SK-N-SH treated with all-trans-retinoic acid at 6 μM for 48 hours (cell line): ENCODE measurements at regions not wholly inside any gene's neighbourhood (a gene's known extent, or its start where the extent isn't known, plus 50 kb on each side); places are given as distances from the start of the nearest gene placed in this dataset.

Experiments used
- ATAC-seq: fragments of 200-7000 bp; cut with Tn5 transposase; 3 replicates; pipeline ENCODE4 v1.9.1; 2020; ENCODE audit warnings: mild to moderate bottlenecking, moderate library complexity
- ARNTL ChIP-seq: fragments of 450-650 bp; formaldehyde crosslinking; IDR thresholded peaks from 2 replicates; pipeline ENCODE4 v1.5.0; 2020; ENCODE audit warnings: low read depth, mild to moderate bottlenecking, moderate library complexity, borderline replicate concordance
- BACH2 ChIP-seq: fragments of 250-450 bp; sonication (Bioruptor Pico); IDR thresholded peaks from 2 replicates; pipeline ENCODE4 v1.9.0; 2021; ENCODE audit warnings: mild to moderate bottlenecking, borderline replicate concordance
- CREB5 ChIP-seq: fragments of 250-450 bp; sonication (Bioruptor Pico); IDR thresholded peaks from 2 replicates; pipeline ENCODE4 v1.5.1; 2020; ENCODE audit warnings: low read depth, mild to moderate bottlenecking, moderate library complexity
- CSDC2 ChIP-seq: fragments of 250-450 bp; sonication (Bioruptor Pico); IDR thresholded peaks from 2 replicates; pipeline ENCODE4 v1.5.0; 2020; ENCODE audit warnings: mild to moderate bottlenecking, moderate library complexity
- ESRRG ChIP-seq: fragments of 250-450 bp; sonication (Bioruptor Pico); IDR thresholded peaks from 2 replicates; pipeline ENCODE4 v1.6.1; 2021; ENCODE audit warnings: mild to moderate bottlenecking
- GLIS3 ChIP-seq: fragments of 250-450 bp; sonication (Bioruptor Pico); IDR thresholded peaks from 2 replicates; pipeline ENCODE4 v1.5.0; 2020; ENCODE audit warnings: mild to moderate bottlenecking, moderate library complexity
- ISL1 ChIP-seq: fragments of 250-450 bp; sonication (Bioruptor Pico); IDR thresholded peaks from 2 replicates; pipeline ENCODE4 v2.1.2; 2022; ENCODE audit warnings: mild to moderate bottlenecking, moderate library complexity
- OSR1 ChIP-seq: fragments of 250-450 bp; sonication (Bioruptor Pico); IDR thresholded peaks from 2 replicates; pipeline ENCODE4 v1.8.0; 2022; ENCODE audit warnings: moderate library complexity, mild to moderate bottlenecking, inconsistent platforms
- PPARA ChIP-seq: fragments of 250-450 bp; sonication (Bioruptor Pico); IDR thresholded peaks from 2 replicates; pipeline ENCODE4 v1.5.0; 2020; ENCODE audit warnings: mild to moderate bottlenecking, borderline replicate concordance
- RARB ChIP-seq: fragments of 250-450 bp; sonication (Bioruptor Pico); IDR thresholded peaks from 2 replicates; pipeline ENCODE4 v1.8.0; 2021; ENCODE audit warnings: mild to moderate bottlenecking, moderate library complexity
- SNAI2 ChIP-seq: fragments of 250-450 bp; sonication (Bioruptor Pico); IDR thresholded peaks from 2 replicates; pipeline ENCODE4 v1.5.0; 2020; ENCODE audit warnings: mild to moderate bottlenecking, moderate library complexity
- TOX ChIP-seq: fragments of 250-450 bp; sonication (Bioruptor Pico); IDR thresholded peaks from 2 replicates; pipeline ENCODE4 v1.8.0; 2021; ENCODE audit warnings: mild to moderate bottlenecking, moderate library complexity, borderline replicate concordance
- TSHZ2 ChIP-seq: fragments of 250-450 bp; sonication (Bioruptor Pico); IDR thresholded peaks from 2 replicates; pipeline ENCODE4 v1.5.0; 2020; ENCODE audit warnings: mild to moderate bottlenecking, moderate library complexity
- ZC3H10 ChIP-seq: fragments of 250-450 bp; sonication (Bioruptor Pico); IDR thresholded peaks from 2 replicates; pipeline ENCODE4 v1.5.1; 2021; ENCODE audit warnings: mild to moderate bottlenecking, moderate library complexity
- ZFP3 ChIP-seq: fragments of 250-450 bp; sonication (Bioruptor Pico); IDR thresholded peaks from 2 replicates; pipeline ENCODE4 v1.5.0; 2020; ENCODE audit warnings: mild to moderate bottlenecking, moderate library complexity
- ZFP30 ChIP-seq: fragments of 450-650 bp; formaldehyde crosslinking; IDR thresholded peaks from 2 replicates; pipeline ENCODE4 v1.5.0; 2022; ENCODE audit warnings: mild to moderate bottlenecking, moderate library complexity
- ZNF565 ChIP-seq: fragments of 450-650 bp; formaldehyde crosslinking; conservative IDR thresholded peaks from 2 replicates; pipeline ENCODE4 v1.5.0; 2020; ENCODE audit warnings: low read depth, mild to moderate bottlenecking, moderate library complexity
- ZNF70 ChIP-seq: fragments of 450-650 bp; formaldehyde crosslinking; IDR thresholded peaks from 2 replicates; pipeline ENCODE4 v1.5.0; 2020; ENCODE audit warnings: mild to moderate bottlenecking, moderate library complexity
- ZNF8 ChIP-seq: fragments of 450-650 bp; formaldehyde crosslinking; IDR thresholded peaks from 2 replicates; pipeline ENCODE4 v1.5.0; 2020; ENCODE audit warnings: mild to moderate bottlenecking, moderate library complexity
- TF ChIP-seq, protein P1 (sequence below): fragments of 250-450 bp; sonication (Bioruptor Pico); IDR thresholded peaks from 2 replicates; pipeline ENCODE4 v1.8.0; 2021; ENCODE audit warnings: low read depth, mild to moderate bottlenecking, moderate library complexity, borderline replicate concordance
- TF ChIP-seq, protein P2 (sequence below): fragments of 250-450 bp; sonication (Bioruptor Pico); IDR thresholded peaks from 2 replicates; pipeline ENCODE4 v1.8.0; 2020; ENCODE audit warnings: mild to moderate bottlenecking, moderate library complexity, borderline replicate concordance
- TF ChIP-seq, protein P3 (sequence below): fragments of 250-450 bp; sonication (Bioruptor Pico); IDR thresholded peaks from 2 replicates; pipeline ENCODE4 v1.5.1; 2021; ENCODE audit warnings: mild to moderate bottlenecking, moderate library complexity

- no peak for ATAC-seq
- TF ChIP-seq CREB5 (CRISPR knock-in tag) (no peak), RARB (CRISPR knock-in tag) (no peak), SNAI2 (no peak)
- TF ChIP-seq, all 23 proteins: peak for 0
These were observed 332.3 kb upstream of the SATB1 start for GRCh38 chr3:18757476-18757875.

GRCh38 chr3:18752273-18752934, 327.3 kb upstream of the SATB1 start:
- TF ChIP-seq ZNF8 (CRISPR knock-in tag) (no peak), ZNF70 (CRISPR knock-in tag) (no peak), ESRRG (no peak), ARNTL (CRISPR knock-in tag) (no peak), TOX (CRISPR knock-in tag) (no peak), PPARA (no peak), OSR1 (CRISPR knock-in tag) (no peak), ZFP3 (CRISPR knock-in tag) (no peak), CSDC2 (no peak), ZFP30 (CRISPR knock-in tag) (no peak)
- TF ChIP-seq, protein P1, sequence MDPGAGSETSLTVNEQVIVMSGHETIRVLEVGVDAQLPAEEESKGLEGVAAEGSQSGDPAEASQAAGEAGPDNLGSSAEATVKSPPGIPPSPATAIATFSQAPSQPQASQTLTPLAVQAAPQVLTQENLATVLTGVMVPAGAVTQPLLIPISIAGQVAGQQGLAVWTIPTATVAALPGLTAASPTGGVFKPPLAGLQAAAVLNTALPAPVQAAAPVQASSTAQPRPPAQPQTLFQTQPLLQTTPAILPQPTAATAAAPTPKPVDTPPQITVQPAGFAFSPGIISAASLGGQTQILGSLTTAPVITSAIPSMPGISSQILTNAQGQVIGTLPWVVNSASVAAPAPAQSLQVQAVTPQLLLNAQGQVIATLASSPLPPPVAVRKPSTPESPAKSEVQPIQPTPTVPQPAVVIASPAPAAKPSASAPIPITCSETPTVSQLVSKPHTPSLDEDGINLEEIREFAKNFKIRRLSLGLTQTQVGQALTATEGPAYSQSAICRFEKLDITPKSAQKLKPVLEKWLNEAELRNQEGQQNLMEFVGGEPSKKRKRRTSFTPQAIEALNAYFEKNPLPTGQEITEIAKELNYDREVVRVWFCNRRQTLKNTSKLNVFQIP (CRISPR knock-in tag): no peak
- TF ChIP-seq, protein P2, sequence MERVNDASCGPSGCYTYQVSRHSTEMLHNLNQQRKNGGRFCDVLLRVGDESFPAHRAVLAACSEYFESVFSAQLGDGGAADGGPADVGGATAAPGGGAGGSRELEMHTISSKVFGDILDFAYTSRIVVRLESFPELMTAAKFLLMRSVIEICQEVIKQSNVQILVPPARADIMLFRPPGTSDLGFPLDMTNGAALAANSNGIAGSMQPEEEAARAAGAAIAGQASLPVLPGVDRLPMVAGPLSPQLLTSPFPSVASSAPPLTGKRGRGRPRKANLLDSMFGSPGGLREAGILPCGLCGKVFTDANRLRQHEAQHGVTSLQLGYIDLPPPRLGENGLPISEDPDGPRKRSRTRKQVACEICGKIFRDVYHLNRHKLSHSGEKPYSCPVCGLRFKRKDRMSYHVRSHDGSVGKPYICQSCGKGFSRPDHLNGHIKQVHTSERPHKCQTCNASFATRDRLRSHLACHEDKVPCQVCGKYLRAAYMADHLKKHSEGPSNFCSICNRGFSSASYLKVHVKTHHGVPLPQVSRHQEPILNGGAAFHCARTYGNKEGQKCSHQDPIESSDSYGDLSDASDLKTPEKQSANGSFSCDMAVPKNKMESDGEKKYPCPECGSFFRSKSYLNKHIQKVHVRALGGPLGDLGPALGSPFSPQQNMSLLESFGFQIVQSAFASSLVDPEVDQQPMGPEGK (CRISPR knock-in tag): no peak
- ATAC-seq: no peak

DNA sequence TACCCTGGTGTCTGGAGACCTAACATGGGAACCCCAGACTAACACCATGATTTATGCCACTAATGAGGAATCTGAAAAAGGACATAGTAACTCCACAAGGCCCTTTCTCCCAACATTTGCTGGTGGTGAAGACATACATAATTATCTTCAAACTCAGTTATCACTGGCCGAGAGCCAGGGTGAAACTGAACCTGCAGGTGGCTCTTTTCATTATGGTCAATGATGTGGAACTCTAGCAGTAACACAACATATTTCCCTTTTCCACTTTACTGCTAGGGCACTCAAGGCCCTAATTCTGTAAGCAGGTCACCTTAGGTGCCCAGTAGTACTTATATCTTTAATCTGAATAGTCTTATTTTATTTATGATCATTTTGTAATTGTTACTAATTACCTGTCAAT, 326.4 kb upstream of the SATB1 start:
- ATAC-seq: no peak
- TF ChIP-seq ZFP3 (CRISPR knock-in tag): no peak
- TF ChIP-seq CSDC2: no peak
- TF ChIP-seq BACH2 (CRISPR knock-in tag): no peak
- no peak for TF ChIP-seq ZNF565 (CRISPR knock-in tag)
- no peak for TF ChIP-seq OSR1 (CRISPR knock-in tag)
- TF ChIP-seq GLIS3 (CRISPR knock-in tag): no peak
- no peak for TF ChIP-seq SNAI2
- TF ChIP-seq ZNF70 (CRISPR knock-in tag): no peak
- no peak for TF ChIP-seq ZC3H10 (CRISPR knock-in tag)
- TF ChIP-seq, protein P1 (CRISPR knock-in tag): no peak
- no peak for TF ChIP-seq ISL1 (CRISPR knock-in tag)

GRCh38 chr3:18747383-18747782, 322.2 kb upstream of the SATB1 start:
- no peak for ATAC-seq
- no peak for TF ChIP-seq ZFP30 (CRISPR knock-in tag)
- TF ChIP-seq ZFP3 (CRISPR knock-in tag): no peak

DNA sequence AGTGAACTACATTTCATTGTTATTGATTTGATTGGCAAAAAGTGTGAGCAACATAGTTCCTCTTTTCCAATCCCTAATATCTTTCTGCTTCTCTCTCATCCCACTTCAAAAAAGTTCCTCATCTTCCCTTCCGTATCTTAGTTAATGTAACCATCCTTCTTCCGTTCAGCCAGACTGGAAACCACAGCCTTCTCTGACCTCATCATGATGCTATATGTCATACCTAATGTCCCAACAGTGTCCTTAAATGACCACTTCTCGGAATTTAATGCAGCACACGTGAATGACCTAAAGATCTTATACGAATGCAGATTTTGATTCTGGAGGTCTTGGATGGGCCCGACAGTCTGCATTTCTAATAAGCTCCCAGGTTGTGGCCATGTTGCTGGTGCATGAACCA, 320.3 kb upstream of the SATB1 start:
- no peak for ATAC-seq
- TF ChIP-seq ZNF565 (CRISPR knock-in tag) (no peak), SNAI2 (no peak), TSHZ2 (CRISPR knock-in tag) (no peak), ARNTL (CRISPR knock-in tag) (no peak), ZNF70 (CRISPR knock-in tag) (no peak), ISL1 (CRISPR knock-in tag) (no peak), GLIS3 (CRISPR knock-in tag) (no peak)
- TF ChIP-seq, protein P3, sequence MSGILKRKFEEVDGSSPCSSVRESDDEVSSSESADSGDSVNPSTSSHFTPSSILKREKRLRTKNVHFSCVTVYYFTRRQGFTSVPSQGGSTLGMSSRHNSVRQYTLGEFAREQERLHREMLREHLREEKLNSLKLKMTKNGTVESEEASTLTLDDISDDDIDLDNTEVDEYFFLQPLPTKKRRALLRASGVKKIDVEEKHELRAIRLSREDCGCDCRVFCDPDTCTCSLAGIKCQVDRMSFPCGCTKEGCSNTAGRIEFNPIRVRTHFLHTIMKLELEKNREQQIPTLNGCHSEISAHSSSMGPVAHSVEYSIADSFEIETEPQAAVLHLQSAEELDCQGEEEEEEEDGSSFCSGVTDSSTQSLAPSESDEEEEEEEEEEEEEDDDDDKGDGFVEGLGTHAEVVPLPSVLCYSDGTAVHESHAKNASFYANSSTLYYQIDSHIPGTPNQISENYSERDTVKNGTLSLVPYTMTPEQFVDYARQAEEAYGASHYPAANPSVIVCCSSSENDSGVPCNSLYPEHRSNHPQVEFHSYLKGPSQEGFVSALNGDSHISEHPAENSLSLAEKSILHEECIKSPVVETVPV: no peak
- TF ChIP-seq, protein P2 (CRISPR knock-in tag): no peak
